GM18498 (cell line): ENCODE measurements at regions not wholly inside any gene's neighbourhood (a gene's known extent, or its start where the extent isn't known, plus 50 kb on each side); places are given as distances from the start of the nearest gene placed in this dataset.
"Not testable (repeated sequence)": the region's sequence is repeated elsewhere in the genome, so short reads cannot be mapped to it uniquely, and the experiment has no call there.

Source experiments
- ATAC-seq: cut with Tn5 transposase; IDR thresholded peaks from one replicate; pipeline ENCODE4 v1.9.1; 2021; ENCODE audit warnings: mild to moderate bottlenecking, moderate library complexity; ENCODE audit not compliant: unreplicated experiment

DNA sequence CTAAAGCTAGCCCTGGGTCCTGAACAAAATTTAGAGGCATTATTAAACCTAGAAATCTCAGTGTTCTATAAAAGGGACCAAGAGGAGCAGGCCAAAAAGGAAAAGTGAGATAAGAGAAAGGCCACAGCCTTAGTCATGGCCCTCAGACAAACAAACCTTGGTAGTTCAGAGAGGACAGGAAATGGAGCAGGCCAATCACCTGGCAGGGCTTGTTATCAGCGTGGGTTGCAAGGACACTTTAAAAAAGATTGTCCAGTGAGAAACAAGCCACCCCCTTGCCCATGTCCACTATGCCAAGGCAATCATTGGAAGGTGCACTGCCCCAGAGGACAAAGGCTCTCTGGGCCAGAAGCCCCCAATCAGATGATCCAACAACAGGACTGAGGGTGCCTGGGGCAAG, 213.3 kb upstream of the CXADR start:
- ATAC-seq, result not testable (repeated sequence)

DNA sequence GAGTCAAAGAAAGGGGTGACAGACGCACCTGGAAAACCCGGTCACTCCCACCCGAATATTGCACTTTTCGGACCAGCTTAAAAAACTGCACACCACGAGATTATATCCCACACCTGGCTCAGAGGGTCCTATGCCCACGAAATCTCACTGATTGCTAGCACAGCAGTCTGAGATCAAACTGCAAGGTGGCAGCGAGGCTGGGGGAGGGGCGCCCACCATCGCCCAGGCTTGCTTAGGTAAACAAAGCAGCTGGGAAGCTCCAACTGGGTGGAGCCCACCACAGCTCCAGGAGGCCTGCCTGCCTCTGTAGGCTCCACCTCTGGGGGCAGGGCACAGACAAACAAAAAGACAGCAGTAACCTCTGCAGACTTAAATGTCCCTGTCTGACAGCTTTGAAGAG, 185.1 kb upstream of the CXADR start:
- ATAC-seq, result not testable (repeated sequence)

DNA sequence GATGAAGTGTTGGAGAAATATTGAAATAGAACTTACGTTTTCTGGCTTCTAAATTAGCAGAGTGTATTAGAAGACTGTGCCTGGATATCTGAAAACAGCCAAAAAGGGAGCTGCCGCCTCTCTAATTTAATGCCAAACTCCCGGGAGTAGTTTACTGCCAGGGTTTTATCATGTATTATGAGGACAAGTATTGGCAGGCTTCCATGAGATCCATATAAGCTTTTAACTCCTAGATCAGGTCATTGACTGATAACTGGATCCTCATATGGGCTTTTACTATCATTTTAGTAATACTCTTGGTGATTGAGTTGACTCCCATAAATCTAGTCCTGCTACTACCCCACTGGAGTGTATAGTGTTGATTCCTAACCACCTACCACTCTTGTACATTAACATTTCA, 178.4 kb upstream of the CXADR start:
- ATAC-seq, result no peak

GRCh38 chr21:17340081-17340480, 172.8 kb upstream of the CXADR start:
- no peak for ATAC-seq

DNA sequence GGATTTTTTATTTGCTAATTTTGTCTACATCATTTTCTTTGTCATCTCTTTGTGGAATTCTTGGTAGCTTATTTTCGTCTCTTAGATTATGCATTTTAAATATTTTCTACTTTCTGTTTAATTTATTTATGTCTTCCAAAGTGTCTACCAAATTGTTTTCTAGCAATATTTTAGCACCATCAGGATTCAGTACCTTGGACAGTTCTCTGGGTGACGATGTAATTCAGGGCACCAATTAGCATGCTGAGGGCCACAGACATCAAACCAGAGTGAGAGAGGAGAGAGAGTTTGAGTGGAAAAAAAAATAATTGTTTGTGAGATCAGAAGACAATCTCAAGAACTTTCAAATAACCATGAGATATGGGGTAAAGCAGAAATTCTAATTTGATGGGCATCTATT, 169.8 kb upstream of the CXADR start:
- no peak for ATAC-seq

DNA sequence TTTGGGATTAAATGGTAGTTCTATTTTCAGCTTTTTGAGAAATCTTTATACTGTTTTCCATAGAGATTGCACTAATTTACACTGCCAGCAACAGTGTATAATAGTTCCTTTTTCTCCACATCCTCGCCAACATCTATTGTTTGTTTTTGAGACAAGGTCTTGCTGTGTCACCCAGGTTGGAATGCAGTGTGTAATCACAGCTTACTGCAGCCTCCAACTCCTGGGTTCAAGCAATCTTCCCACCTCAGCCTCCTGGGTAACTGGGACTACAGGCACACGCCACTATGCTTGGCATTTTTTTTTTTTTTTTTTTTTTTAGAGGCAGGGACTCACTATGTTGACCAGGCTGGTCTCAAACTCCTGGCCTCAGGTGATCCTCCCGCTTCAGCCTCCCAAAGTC, 164.5 kb upstream of the CXADR start:
- ATAC-seq, result no peak

- ATAC-seq, result no peak
Measured at GRCh38 chr21:17348849-17349248, 164.0 kb upstream of the CXADR start.

- no peak for ATAC-seq
Measured at GRCh38 chr21:17351766-17352165, 161.1 kb upstream of the CXADR start.

DNA sequence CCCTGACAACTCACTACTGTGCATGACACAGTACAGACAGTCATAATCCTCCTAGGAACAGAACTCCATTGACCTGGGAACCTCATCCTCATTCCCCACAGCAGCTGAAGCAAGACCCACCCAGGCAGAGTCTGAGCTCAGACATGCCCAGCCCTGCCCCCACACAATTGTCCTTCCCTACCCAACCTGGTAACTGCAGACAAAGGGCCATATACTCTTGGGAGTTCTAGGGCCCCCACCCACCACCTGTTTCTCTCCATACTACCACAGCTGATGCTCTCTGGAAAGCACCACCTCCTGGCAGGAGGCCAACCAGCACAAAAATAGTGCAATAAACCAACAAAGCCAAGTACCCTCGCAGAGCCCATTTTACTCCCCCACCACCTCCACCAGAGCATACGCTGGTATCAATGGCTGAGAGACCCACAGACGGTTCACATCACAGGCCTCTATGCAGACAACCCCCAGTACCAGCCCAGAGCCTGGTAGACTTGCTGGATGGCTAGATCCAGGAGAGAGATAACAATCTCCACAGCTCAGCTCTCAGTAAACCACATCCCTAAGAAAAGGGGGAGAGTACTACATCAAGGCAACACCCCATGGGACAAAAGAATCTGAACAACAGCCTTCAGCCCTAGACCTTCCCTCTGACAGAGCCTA, 159.7 kb upstream of the CXADR start:
- ATAC-seq, result no peak

DNA sequence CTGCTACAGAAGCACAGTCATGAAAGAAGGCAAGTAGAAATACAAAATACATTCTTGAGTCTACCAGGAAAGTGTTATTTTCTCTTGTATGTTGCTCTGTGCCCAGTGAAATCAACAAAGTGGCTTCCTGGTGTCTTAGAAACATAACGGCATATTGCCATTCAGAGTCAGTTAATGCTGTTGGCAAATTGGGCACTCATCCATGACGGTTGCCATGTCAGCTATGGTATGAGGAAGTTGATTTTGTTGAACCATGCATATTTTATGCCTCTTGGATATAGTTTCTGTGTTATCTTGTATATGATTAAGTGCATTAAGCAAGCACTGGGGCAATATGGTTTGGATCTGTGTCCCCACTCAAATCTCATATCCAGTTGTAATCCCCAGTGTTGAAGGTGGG, 153.1 kb upstream of the CXADR start:
- ATAC-seq, result no peak

DNA sequence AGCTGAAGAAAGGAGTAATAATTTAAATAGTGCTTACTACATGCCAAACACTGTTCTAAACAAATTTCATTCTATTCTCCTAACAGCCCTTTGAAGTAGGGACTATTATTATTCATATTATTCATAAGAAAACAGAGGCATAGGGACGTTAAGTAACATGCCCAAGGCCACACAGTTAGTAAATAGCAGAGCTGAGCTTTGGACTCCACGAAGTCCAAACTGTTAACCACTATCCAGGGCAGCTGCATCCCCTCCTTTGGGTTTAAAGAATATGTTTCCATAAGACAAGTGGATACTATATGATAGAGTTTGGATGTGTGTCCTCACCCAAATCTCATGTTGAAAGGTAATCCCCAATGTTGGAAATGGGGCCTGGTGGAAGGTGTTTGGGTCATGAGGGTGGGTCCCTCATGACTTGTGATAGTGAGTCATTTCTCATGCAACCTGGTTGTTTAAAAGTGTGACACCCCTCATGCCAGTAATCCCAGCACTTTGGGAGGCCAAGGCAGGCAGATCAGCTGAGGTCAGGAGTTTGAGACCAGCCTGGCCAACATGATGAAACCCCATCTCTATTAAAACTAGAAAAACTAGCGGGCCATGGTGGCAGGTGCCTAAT, 144.0 kb upstream of the CXADR start:
- no peak for ATAC-seq

- ATAC-seq, result no peak
Measured at GRCh38 chr21:17370263-17370662, 142.6 kb upstream of the CXADR start.

GRCh38 chr21:17370916-17371315, 141.9 kb upstream of the CXADR start:
- ATAC-seq, result no peak

- ATAC-seq, result no peak
Measured at GRCh38 chr21:17371450-17371849, 141.4 kb upstream of the CXADR start.

- no peak for ATAC-seq
Measured at GRCh38 chr21:17372200-17372599, 140.6 kb upstream of the CXADR start.

DNA sequence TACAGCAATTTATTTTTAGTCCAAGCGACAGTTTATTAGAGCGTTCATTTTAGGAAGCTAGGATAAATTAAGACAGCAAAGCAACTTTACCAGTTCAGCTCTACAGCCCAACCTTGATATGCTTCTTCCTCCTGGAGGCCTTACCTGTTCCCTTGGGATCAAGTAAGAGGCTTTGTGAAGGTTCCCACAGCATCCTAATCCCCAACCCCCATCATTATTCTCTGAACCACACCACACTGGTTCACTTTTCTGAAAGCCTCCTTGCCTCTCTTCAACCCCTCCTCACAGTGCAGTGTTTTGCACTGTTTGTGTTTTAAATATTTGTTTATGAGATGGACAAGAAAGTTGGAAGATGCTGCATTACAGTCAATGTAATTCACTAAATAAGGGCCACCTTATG, 126.3 kb upstream of the CXADR start:
- no peak for ATAC-seq

GRCh38 chr21:17387030-17387617, 125.7 kb upstream of the CXADR start:
- ATAC-seq, result peak; percentile 59

DNA sequence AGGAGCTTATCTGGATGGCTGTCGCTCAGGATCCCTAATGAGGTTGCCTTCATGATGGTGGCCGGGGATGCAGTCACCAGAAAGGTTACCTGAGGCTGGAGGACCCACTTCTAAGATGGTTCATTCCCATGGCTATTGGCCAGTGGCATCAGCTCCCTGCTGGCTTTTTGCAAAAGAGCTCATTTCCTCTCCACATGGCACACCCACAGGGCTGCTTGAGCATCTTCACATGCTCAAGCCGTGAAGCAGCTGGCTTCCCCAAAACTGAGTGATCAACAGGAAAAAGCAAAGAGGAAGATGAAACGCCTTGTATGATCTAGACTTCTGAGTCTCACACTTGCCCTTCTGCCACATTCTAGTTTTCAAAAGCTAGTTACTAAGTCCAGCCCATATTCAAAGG, 124.6 kb upstream of the CXADR start:
- ATAC-seq, result no peak

GRCh38 chr21:17389311-17389710, 123.5 kb upstream of the CXADR start:
- no peak for ATAC-seq

GRCh38 chr21:17390569-17390968, 122.3 kb upstream of the CXADR start:
- ATAC-seq, result no peak

DNA sequence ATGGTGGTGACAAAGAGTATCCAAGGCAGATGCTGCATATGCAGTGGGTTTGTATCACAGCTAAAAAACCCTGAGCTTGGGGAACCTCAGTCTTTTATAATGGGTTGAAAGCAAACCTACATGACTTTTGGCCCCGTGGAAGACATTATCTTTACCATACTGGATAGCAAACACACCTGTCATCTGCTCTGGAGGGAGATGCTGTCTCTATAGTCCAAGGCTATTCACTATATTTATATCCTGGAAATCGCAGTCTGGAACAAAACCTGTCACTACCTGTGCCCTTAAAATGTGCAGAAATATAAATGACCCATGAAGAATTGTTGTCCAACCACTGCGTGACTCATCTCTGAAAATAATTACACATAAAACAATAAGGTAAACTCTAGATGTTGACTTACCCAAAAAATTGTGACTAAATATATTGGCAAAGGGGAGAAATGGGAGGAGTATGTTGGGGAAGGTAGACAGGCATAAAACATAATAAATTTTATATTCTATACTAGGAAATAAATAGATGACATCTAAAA, 121.0 kb upstream of the CXADR start:
- no peak for ATAC-seq

DNA sequence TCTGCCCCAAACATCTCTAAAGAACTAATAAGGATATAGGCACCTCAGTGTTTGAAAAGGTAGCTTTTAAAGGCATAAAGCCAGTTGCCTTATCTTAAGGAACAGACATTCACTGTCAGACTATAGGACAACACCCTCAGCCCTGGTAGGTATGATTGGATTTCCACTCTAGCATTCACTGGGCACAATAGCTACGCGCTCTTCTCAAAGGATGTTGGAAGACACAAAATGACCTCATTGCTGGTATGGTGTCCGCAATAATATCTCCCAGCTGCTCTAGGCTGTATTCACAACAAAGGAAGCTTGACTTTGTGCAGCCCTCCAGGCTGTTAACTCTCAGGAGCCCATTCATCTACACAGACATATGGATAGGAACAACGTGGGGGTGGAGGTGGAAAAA, 119.4 kb upstream of the CXADR start:
- ATAC-seq, result no peak
